GM18858 (cell line): ENCODE measurements at regions not wholly inside any gene's neighbourhood (a gene's known extent, or its start where the extent isn't known, plus 50 kb on each side); places are given as distances from the start of the nearest gene placed in this dataset.
"Not testable (repeated sequence)": the region's sequence is repeated elsewhere in the genome, so short reads cannot be mapped to it uniquely, and the experiment has no call there.

Experiments
- ATAC-seq: cut with Tn5 transposase; IDR thresholded peaks from one replicate; pipeline ENCODE4 v1.9.1; 2021; ENCODE audit not compliant: unreplicated experiment

GRCh38 chr3:36075491-36075890 is 304.8 kb upstream of the STAC start:
- no peak for ATAC-seq

GRCh38 chr3:36077320-36077719 is 303.0 kb upstream of the STAC start:
- no peak for ATAC-seq

GRCh38 chr3:36082958-36083357 is 297.3 kb upstream of the STAC start:
- not testable (repeated sequence) for ATAC-seq

- no peak for ATAC-seq
Observed at GRCh38 chr3:36095238-36095637, 285.1 kb upstream of the STAC start.

- no peak for ATAC-seq
Observed at GRCh38 chr3:36097209-36097608, 283.1 kb upstream of the STAC start.

DNA sequence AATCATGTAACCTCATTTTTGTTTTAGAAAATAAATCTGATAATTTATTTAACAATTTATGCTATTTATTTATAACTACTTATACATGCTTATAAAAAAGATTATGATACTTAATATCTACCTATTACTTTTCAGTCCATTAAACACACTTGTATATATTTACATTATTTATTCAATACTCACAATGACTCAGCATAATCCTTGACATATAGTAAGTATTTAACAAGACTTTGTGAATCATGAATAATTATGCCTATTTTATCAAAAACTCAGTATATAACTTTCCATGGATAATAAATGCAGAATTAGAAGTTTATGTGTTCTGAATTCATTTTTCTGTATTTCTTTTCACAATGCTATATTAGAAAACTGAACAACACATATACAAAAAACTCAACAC is 266.0 kb upstream of the STAC start:
- ATAC-seq = no peak

DNA sequence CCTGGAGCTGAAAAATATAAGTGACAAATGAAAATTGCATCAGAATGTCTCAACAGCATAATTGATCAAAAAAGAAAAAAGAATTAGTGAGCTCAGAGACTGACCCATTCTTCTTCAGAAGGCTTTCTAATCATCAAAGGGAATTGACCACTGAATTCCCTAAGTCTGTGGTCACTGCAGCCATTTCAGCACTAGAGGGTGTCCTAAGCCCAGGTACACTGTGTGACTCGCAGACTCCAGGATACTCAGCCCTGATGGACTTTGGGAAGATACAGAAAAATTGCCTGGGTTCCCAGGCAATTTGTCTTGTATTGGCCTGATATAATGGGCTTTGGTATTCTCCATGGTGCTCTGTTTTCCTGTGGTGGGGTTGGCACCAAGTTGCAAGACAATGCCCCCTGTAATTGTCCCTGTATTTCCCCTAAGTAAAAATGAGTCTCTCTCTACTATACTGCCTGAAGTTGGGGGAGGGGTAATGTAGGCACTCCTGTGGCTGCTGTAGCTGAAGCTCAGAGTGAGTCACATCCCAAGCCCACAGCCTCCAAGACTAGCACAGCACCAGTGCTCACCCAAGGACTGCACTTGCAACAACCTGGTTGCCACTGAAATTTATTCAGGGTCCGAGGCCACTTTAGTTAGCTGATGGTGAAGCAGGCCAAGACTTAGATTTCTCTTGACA is 256.0 kb upstream of the STAC start:
- ATAC-seq = no peak

GRCh38 chr3:36132214-36132613 is 248.1 kb upstream of the STAC start:
- ATAC-seq = no peak

GRCh38 chr3:36135863-36136262 is 244.4 kb upstream of the STAC start:
- no peak for ATAC-seq

DNA sequence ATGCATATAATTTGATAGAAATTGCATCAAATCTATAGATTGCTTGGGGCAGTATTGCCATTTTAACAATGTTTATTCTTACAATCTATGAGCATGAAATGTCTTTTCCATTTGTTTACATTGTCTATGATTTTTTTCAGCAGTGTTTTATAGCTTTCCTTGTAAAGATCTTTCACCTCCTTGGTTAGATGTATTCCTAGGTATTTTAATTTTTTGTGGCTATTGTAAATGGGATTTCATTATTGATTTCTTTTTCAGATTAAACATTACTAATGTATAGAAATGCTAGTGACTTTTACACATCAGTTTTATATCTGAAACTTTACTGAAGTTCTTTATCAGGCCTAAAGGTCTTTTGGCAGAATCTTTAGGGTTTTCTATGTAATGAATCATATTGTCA is 237.6 kb upstream of the STAC start:
- no peak for ATAC-seq

GRCh38 chr3:36146404-36146803 is 233.9 kb upstream of the STAC start:
- no peak for ATAC-seq

DNA sequence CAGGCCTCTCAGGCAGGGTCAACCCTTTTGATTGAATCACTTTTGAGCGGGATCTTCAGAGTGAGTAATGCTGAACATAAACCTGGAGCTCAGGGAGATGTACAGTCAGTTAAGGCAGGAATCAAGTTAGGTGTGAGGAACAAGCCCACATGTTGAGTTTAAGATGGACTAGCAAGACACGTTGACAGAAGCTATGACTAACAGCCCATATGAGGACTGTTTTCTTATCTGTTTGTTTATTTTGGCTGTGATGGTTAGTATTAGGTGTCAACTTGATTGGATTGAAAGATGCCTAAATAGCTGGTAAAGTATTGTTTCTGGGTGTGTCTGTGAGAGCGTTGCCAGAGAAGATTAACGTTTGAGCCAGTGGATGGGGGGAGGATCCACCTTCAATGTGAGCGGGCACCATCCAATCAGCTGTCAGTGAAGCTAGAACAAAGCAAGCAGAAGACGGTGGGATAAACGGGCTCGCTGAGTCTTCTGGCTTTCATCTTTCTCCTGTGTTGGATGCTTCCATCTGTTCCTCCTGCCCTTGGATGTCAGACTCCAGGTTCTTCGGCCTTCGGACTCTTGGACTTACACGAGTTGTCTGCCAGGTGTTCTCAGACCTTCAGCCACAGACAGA is 232.3 kb upstream of the STAC start:
- ATAC-seq = no peak

DNA sequence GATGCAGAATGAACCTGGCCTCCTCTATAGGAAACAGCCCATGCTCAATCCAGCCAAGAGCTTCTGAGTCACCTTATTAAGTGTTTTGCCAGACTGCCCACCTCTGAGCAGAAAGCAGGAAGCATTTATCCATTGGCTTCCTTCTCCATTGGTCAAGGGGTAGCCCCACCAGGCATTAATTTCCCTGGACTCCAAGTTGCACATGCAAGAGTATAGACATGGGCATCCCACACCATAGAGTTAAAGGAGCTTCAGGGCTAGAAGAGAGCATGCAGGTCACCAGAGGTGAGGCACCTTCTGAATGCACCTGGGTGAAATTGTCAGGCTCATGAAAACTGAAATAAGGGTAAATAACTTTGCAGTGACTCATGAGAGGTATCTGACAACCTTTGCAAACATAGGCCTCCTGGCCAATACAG is 230.8 kb upstream of the STAC start:
- no peak for ATAC-seq

DNA sequence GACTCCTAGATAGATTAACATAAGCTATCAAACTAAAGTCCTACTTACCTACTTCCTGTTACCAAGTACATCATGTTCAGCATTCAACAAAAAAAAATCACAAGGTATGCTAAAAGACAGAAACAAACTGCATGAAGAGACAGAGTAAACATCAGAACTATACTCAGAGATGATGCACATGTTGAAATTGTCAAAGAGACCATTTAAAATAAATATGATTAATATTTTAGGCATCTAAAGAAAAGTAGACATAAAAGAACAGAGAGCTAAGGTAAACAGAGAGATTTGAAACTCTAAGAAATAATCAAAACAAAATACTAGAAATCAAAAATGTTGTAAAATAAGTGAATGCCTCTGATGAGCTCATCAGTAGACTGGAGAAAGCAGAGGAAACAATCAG is 224.8 kb upstream of the STAC start:
- no peak for ATAC-seq

DNA sequence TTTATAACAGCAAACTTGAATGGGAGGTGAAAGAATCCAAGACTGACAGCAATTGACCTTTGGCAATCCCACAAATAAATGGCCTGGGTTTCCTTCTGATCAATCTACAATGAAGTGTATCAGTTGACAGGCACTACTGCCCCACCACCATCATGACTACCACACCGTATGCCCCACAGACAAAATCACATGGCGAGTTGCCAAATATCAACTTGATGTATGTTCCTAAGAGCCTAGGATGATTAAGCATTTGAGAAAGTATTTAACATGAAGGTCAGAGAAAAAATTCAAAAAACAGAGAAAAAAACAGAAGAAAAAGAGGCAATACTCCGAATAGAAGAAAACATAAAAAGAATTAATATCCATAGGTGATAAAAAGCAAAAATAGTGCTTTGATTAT is 215.9 kb upstream of the STAC start:
- ATAC-seq = no peak

DNA sequence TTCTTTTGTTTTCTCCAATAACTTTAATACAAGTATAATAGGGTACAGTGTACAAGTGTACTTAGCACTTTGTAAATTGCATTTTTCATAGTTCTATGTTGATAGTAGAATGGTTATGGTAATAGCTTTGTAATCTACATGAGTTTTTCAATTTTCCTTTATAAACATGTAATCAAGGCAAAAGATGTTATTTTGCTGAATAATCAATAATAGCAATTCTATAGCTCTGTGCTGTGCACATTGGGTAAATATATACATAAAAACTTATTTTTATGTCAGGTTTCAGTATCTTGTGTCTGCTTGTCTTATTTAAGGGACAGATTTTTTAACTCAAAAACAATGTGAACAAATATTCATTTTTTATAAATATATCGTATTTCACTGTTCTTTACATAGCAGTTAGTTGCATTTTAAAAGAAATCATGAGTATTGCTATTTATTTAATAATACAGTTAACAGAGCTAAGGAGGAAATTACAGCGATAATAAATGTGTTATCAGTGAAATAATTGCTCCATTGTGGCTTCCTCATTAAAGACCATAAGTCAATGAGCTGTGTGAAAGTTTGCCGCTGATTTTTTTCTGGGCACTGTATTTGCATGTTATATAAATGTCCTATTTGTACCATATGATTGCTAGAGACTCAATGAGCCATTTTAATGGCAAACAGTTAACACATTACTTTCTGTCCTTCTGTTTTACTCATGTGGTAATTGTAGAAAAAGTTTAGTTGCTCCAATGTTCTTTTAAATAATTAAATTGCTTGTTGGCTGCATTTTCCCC is 214.6 kb upstream of the STAC start:
- no peak for ATAC-seq

GRCh38 chr3:36166477-36166876 is 213.8 kb upstream of the STAC start:
- ATAC-seq = no peak

DNA sequence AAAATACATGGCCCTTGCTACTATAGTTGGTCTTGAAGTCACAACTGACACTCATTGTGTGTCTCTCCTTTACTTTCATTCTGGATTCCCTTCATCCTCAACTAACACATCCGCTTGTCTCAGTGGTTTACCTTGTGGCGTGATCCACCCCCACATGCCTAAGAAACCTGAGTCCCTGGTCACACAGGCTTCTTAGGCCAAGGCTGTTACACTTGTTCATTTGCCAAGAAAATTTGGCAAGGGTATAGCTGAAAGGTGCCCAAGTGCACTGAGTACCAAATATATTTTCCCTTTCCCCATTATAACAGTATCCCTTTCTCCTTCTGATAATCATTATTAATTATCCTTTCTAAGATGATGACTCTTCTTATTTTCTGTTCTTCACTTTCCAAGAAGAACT is 207.6 kb upstream of the STAC start:
- ATAC-seq = no peak

GRCh38 chr3:36175113-36175812 is 205.0 kb upstream of the STAC start:
- no peak for ATAC-seq

DNA sequence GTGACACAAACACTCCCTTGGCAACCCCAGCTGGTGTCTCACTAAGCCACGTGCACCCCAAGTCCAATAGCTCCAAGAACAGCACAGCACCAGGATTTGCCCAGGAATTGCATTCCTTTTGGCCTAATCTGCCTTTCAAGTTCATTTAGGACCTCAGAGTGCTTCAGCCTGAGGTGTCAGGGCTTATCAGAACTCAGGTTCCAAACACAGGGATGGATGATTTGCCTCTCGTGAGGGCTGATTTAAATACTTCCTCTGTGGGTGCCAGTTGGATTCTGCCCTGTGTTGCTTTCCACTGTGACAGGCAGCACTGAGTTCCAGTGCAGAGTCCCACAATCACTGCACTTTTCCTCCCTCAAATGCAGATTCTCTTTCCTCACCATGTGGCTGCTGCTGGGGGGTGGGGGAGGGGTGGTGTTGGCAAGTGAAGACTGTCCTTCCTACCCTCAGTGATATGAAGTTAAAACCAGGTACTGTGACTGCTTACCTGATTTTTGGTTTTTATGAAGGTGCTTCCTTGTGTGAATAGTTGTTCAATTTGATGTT is 204.3 kb upstream of the STAC start:
- ATAC-seq = no peak

DNA sequence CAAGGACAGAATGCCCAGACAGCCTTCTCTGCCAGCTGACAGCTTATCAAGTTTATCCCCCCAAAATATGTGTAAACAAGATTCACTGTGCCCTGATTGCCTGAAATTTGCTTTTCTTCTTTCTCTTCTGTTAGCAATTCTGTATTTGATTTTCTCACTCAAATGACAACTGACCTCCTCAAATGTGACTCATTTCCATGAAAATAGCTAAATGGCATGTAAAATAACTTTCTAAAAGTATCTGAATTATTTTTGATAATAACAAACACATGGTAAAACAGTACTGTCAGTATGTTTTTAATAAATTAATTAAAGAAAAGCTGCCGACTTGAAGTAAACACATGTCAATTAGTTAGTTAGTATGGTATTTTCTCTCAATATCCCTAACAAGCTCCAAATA is 202.3 kb upstream of the STAC start:
- ATAC-seq = no peak
